ENCODE measurements at regions not wholly inside any gene's neighbourhood (a gene's known extent, or its start where the extent isn't known, plus 50 kb on each side); places are given as distances from the start of the nearest gene placed in this dataset.
"Not testable (repeated sequence)": the region's sequence is repeated elsewhere in the genome, so short reads cannot be mapped to it uniquely, and the experiment has no call there.

- DNase-seq (ENCODE audit: low read depth) = no peak
- H3K4me3 ChIP-seq (ENCODE audit: low read depth, low read length) = no peak overlapping the region
- TF ChIP-seq CTCF (IDR thresholded peaks at IDR 0.05; ENCODE audit: insufficient read depth, low read length) = no peak
Measured at GRCh38 chr5:118407958-118408357, 580.4 kb downstream of the DTWD2 start.

GRCh38 chr5:118405650-118406061, 582.7 kb downstream of the DTWD2 start:
- no peak for DNase-seq (ENCODE audit: low read depth)
- TF ChIP-seq CTCF (IDR thresholded peaks at IDR 0.05; ENCODE audit: insufficient read depth, low read length) = no peak
- no peak overlapping the region for H3K4me3 ChIP-seq (ENCODE audit: low read depth, low read length)

DNA sequence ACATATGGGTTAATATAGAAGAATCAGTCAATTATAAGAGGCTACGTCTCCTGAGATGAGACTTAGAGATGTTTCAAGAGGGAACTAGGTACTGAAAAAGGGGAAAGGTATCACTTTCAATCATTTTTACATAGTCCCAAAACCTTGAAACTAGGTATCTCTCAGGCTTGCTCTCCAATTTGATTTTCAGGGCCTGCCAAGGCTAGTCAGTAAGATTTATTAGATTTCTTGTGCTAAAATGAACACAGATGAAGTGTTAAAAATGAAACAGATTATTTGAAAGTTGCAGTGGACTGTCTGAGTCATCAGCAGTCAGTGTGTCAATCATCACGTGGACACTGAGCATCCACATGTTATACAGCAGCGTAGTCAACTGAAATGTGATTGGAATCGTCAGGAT, 591.1 kb downstream of the DTWD2 start:
- no peak overlapping the region for H3K4me3 ChIP-seq (ENCODE audit: low read depth, low read length)
- no peak for TF ChIP-seq CTCF (IDR thresholded peaks at IDR 0.05; ENCODE audit: insufficient read depth, low read length)
- no peak for DNase-seq (ENCODE audit: low read depth)

DNA sequence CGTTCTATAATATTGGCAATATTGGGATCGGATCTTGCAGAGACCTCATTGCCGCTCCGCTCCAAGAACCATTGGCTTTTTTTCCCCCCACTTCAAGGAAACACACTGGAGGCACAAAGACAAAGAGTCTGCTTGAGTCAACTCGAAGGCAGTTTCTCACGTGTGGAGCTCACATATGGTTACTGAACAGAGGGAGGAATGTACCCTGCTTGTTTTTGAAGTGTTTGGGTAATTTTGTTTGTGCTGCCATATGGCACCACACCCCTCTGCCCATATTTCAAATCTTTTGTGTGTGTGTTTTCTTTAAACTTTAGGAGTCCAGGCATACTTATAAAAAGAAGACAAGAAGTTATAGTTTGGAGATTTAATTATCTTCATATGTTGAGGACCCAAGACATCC, 595.9 kb downstream of the DTWD2 start:
- TF ChIP-seq CTCF (IDR thresholded peaks at IDR 0.05; ENCODE audit: insufficient read depth, low read length) = no peak
- H3K4me3 ChIP-seq (ENCODE audit: low read depth, low read length) = no peak overlapping the region
- no peak for DNase-seq (ENCODE audit: low read depth)

DNA sequence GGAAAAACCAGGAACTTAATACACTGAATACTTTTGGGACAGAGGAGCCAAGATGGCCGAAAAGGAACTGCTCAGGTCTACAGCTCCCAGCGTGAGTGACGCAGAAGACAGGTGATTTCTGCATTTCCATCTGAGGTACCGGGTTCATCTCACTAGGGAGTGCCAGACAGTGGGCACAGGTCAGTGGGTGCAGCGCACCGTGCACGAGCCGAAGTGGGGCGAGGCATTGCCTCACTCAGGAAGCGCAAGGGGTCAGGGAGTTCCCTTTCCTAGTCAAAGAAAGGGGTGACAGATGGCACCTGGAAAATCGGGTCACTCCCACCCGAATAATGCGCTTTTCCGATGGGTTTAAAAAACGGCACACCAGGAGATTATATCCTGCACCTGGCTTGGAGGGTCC, 605.4 kb downstream of the DTWD2 start:
- H3K4me3 ChIP-seq (ENCODE audit: low read depth, low read length); DNase-seq (ENCODE audit: low read depth): not testable (repeated sequence)

DNA sequence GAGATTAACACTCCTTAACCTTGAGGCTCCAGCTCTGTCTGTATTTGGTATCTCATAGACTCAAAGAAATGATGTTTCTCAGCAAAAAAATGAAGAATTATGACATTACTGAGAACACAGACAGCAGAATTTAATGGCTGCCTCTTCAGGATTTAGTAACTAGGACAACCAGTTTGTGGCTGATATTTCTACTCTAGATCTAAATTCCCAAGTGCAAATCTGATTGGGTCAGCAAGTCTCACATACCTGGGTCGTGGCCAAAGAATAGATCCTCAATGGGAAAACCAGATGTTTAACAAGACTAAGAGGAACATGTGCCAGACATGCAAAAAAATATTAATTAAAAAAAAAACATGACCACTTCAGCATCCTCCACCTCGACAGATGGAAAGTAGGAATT, 608.9 kb downstream of the DTWD2 start:
- no peak overlapping the region for H3K4me3 ChIP-seq (ENCODE audit: low read depth, low read length)
- no peak for TF ChIP-seq CTCF (IDR thresholded peaks at IDR 0.05; ENCODE audit: insufficient read depth, low read length)
- no peak for DNase-seq (ENCODE audit: low read depth)

DNA sequence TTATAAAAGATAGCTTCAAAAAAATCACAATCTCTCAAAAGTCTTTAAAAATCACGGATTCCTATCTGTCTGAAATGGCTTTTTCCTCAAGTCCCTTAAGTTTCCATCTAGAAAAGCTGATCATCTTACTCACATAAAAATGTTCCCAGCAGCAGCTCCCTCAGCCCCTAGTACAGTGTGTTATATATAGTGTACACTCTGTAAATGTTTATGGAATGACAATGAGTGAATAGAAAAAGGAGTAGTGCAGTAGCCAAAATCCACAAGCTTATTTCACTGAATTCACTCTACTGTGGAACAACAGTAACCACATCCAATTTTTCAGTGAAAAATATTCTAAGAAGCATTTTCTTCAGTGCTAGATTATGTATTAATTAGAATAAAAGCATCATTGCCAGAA, 609.4 kb downstream of the DTWD2 start:
- no peak for TF ChIP-seq CTCF (IDR thresholded peaks at IDR 0.05; ENCODE audit: insufficient read depth, low read length)
- DNase-seq (ENCODE audit: low read depth) = no peak

More for the DNA sequence above, 609.4 kb downstream of the DTWD2 start:
- no peak overlapping the region for H3K4me3 ChIP-seq (ENCODE audit: low read depth, low read length)

All from fibroblast of the aortic adventitia (primary cell).